ENCODE measurements at regions not wholly inside any gene's neighbourhood (a gene's known extent, or its start where the extent isn't known, plus 50 kb on each side); places are given as distances from the start of the nearest gene placed in this dataset.

DNA sequence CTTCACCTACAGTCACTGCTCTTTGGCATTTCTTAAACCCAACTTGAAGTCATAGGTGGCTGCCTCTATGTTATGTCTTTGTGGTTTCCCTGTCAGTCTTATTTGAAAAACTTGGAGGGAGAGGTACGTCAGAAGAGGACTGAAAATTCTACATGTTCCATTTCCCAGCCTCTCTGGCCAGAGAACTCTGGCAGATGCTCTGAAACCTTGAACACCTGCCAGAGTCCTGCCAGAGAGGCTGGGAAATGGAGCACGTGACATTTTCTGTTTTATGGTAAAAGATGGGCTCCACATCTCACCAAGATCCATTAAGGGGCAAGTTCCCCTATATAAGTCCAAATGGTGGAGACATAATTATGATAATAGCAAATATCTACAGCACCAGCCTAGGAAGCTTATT lies 99.5 kb downstream of the MAFB start:
- no peak for DNase-seq (ENCODE audit: low read depth)

DNA sequence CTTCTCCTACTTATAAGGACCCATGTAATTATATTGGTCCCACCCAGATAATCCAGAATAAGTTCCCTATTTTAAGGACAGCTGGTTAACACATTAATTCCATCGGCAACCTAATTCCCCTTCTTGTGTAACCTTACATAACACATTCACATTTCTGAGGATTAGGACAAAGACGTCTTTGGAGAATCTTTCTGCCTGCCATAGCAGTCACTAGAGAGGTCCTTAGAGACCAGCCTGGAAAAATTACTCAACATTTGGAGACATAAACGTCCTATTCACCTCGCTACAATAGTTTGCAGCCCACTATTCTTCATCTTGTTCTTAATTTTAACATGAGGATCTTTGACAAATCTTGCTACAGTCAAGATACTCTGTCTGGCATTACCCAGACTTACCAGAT lies 100.1 kb downstream of the MAFB start:
- no peak for DNase-seq (ENCODE audit: low read depth)

DNA sequence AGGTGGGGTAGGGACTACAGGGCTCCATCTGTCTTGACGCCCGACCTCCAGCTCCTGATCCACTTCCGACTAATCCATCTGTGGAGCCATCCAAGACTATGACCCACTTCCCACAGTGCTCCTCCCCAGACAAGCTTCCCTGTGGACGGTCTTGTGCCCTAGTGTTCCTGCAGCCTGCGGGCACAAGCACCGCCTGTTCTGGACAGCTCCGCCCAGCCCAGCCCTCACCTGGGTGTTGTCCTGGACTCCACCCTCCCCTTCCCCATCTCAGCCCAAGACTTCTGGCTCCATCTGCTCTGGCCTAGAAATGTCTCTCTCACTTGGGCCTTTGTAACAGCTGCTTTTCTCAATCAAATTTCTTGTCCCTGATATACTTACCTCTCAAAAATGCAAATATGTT lies 102.0 kb downstream of the MAFB start:
- DNase-seq (ENCODE audit: low read depth) = no peak

DNA sequence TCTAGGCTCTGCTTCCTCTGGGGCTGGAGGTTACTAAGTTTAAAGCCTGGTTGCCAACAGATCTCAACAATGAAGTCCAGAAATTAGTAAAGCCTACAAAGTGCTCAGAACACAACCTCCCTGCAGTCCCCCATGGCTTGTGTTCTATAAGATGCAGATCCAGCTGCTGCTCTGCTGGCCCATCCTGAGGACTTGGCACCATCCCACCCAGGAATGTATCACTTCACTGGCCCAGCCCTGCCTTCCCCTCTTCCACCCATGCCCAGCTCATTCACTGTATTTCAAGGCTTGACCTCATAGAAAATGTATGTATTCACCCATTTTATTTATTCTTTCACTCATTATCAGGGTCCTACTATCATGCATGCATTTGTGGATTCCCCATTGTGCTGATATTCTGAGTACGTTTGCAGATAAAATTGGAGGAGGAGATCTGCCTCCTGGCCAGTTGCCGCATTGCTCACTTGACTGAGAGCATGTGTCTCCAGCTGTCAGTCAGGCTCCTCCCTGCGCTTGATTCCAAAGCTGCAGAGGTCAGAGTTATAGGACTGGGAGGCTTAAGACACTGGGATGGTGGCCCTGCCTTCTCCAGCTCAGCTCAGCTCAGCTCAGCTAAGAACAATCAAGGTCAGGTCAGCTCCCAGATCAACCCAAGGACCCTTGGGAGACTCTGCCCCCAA lies 104.8 kb downstream of the MAFB start:
- DNase-seq (ENCODE audit: low read depth) = no peak

DNA sequence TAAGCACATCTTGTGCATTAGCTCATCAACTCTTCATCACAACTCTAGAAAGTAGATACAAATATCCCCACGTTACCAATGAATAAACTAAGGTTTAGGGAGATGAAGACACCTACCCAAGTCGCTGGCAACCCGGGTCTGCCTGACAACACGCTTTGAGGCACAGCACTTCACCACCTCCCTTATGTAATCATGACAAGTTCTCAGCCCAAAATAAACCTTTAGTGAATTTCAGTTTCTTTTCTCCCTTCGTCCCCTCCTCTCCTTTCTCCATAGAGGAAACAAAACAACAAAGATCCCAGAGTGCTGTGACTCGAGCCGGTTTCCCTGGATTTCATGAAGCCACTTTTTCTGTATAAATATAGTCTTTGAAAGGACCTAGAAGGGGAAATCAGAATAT lies 105.4 kb downstream of the MAFB start:
- DNase-seq (ENCODE audit: low read depth) = no peak

DNA sequence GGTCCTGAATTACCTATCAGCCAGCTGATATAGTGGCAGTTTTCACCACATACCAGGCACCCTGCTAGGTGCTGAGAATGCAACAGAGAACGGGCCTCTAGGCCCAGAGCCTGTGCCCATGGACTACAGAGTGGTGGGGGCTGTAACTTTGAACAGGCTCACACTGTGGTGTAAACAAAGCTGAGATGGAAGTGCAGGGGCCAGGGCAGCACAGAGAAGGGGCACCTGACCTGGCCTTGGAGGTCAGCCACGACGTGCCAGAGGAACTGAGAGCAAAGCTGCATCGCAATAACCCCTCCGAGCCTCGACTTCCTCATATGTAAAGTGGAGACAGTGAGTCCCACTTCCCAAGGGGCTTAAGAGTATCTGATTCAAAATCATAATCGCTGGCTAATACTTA lies 105.8 kb downstream of the MAFB start:
- no peak for DNase-seq (ENCODE audit: low read depth)

DNA sequence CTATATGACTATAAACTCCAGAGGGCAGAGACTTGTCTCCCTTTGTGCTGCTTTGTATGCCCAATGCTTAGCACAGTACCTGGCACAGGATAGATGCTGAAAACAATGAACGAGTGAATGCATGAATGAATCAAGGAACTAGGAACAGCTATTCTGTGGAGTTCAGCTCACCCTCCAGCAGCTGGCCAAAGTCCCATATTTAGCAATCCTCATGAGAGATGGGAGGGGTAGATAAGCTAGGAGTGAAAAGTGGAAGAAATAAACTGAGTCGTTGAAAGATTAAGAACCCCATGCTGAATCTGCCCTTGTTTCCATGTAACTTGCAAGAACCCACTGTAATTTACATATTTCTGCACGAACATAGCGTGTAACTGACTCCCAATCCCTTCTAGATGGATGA lies 106.5 kb downstream of the MAFB start:
- DNase-seq (ENCODE audit: low read depth) = no peak

DNA sequence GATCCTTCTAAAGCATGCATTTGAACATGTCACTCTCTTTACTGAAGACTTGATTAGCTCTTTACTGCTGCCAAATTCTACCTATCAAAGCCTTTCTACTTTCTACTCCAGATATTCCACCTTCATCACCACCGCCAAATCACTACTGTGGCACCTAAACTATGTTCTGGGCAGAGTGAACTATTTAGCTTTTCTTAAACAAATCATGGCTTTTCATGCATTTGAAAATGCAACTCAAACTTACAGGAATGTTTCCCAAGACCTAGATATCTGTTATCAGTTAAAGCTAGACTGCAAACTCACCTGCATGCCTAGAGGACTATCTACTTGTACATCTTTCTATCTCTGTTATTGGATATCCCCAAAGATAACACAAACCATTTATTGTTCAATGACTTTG lies 109.3 kb downstream of the MAFB start:
- no peak for DNase-seq (ENCODE audit: low read depth)

DNA sequence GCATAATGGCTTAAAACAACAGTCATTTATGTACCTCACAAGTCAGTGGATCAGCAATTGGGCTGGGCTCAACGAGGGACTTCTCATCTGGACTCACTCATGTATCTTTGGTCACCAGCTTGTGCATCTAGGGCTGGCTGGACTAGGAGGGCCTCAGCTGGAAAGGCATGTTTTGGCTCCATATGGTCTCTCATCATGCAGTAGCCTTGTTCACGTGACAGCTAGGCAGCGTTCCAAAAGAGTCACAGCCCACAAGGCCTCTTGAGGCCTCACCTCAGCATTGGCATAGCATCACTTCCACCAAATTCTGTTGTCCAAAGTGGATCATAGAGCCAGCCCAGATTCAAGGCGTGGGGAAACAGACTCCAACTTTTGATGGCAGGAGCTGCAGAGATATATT lies 110.1 kb downstream of the MAFB start:
- DNase-seq (ENCODE audit: low read depth) = no peak

DNA sequence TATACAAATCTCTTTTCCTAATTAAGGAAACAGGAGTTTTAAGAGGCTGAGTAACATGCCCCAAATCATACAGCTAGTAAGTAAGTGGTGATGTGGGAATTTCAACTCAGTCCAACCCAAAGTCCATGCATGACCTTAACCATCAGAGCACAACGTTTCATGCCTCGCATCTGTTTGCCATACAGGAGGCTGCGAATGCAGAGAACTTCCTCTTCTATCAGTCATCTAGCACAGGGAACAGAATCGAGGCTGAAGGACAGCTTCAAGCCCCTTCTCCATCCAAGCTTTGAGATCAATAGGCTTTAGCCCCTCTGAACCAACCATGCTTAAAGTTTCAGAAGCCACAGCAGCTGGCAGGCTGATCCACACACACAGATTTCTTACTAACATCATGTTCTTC lies 113.2 kb downstream of the MAFB start:
- no peak for DNase-seq (ENCODE audit: low read depth)

DNA sequence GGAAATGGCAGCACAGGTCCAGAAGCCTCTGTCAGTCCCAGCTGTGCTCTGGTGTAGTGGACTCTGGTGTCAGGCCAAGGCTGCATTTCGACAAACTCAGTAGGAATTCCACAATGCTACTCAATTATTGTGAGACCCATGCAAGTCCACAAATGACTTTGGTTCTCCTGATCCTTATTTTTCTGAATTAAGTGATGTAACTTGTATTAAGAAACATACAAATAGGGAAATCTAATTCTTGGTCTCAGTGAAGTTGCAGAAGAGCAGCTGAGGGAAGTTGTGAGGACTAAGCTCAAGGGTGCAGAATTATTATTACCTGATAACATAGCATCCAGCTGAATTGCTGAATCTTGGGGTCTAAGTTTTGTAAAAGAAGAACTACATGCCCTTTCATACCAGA lies 116.8 kb downstream of the MAFB start:
- no peak for DNase-seq (ENCODE audit: low read depth)

DNA sequence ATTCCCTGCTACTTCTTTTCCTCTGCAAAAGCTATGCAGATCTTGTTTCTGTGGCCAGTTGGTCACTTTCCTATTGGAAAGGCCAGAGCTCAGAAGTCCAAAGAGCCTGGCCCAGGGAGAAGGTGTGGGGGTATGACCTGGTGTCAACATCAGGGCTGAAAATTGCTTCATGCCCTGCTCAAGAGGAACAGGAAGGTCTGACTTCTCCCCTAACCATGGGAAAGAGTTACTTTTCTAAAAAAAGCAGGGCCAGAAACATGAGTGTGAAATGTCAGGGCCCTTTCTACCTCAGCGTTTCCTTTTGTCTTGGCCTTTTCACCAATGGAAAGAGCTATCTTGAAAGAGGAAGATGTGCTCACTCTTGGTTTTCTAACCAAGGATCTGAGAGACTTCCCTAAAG lies 117.4 kb downstream of the MAFB start:
- DNase-seq (ENCODE audit: low read depth) = no peak

DNA sequence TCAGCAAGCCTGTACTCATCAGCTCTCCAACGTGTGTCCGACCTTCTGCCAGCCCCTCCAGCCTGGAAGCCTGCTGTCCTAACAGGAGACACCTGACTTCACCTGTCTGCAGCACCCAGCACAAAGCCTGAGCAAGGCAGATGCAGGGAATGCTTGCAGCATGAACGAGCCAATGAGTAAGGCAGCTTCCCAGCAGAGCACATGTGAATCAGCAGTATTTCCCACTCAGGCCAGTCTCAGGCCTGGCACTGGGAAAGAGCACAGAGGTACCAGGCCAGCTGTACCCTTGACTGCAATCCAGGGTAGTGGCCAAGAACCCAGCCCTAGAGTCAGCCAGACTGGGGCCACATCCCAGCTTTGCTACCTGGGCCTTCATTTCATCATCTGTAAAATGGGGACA lies 120.8 kb downstream of the MAFB start:
- DNase-seq (ENCODE audit: low read depth) = no peak

DNA sequence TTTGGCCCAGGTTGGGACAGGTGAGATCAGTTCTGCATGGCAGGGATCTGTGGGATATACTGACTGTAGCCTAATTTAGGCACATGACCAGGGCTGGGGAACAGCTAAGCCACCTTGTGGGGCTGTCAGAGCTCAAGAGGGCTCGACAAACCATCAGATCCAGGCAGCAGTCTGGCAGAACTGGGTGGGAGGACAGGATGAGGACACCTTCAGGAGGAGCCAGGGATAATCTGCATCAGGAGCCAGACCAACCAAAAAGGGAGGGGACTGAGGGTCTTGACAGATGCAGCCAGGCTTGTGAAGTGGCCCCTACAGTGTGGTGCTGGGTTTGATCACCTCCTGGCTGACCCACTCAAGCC lies 123.4 kb downstream of the MAFB start:
- DNase-seq (ENCODE audit: low read depth) = no peak

DNA sequence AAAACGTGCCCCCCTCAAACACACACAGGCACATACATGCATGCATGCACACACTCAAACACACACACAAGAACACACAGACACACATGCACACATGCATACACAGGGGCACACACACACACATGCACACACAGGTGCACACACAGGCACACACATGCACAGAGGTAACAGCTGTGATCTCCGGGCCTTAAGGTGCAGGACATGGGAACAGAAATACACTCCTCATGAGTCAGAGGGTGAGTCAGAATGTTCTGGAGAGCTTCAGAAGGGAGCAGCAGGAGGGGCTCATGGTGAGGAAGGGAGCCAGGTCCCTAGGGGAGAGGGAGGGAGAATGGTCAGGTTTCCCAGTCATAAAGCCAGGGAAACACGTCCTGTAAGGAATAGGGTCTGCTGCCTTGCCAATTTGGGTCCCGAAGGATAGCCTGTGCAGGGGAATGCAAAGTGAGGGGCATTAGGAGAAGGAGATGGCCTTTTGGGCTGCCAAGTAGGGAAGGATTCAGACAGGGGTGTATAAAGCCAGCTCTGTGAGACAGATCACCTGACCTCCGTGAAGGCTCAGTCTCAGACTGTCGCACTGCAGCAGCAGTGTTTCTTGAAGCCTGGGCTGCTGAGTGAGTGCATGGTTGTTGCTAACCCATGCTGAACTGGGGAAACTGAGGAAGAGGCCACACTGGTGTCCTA lies 123.9 kb downstream of the MAFB start:
- peak; percentile 29 for DNase-seq (ENCODE audit: low read depth)

DNA sequence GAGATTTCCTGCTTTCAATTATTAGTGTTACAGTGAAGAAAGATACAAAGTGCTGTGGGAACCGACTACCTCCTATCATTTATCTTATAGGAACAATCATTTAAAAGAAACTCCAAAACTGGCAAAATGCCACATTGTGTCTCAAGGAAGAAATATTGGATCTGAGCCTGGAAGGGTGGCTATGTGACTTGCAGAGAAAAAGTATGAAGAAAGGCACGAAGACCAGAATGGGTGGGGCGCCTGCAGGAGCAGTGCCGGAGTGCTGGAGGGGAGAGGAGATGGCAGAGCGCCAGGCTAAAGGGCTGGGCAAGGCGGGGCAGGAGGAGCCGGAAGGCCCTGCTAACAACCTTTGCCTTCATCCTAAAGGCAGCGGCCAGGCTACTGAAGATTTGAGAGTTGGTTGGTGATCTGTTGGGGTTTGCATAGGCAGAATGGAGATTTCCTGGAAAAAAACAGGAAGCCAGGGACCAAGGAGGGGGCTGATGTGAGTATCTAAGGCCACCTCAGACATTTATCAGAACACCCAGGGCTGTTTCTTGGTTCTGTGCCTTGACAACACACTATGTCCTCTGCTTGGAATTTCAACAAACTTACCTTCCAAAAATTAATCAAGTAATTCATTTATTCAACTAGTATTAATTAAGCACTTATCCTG lies 125.6 kb downstream of the MAFB start:
- DNase-seq (ENCODE audit: low read depth) = no peak

DNA sequence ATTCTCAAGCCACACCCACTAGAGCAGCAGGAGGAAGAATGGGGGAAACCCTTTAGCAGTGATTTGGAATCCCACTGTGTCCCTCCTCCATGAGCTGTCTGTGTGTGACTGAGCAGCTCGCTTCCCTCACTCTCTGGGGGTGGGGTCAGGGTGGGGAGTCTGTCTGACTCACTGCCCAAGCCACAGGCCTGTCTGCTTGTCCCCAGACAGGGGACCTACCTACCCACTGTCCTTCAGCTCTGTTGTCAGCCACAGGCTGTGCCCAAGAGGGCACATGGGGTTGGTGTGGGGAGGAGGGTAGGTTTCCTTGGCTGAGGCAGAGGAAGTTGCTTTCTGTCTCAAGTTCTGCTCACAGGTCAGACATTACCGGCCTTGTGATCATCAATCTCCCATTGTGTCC lies 127.0 kb downstream of the MAFB start:
- no peak for DNase-seq (ENCODE audit: low read depth)

DNA sequence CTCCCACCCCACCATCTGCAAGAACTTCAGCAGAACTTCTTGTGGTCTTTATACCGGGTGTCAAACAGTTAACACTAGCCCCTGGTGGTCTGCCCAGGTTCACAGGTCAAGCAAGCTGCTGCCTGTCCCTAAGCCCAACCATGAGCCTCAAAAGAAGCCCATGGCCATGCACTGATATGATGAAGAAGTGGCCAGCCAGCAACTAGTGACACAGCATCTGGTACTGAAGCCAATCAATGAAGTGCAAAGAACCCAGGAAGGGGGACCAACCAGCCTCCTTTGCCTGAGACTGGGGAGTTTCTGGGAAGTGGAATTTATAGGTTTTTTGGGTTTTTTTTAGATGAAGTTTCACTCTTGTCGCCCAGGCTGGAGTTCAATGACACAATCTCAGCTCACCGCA lies 127.8 kb downstream of the MAFB start:
- DNase-seq (ENCODE audit: low read depth) = no peak

DNA sequence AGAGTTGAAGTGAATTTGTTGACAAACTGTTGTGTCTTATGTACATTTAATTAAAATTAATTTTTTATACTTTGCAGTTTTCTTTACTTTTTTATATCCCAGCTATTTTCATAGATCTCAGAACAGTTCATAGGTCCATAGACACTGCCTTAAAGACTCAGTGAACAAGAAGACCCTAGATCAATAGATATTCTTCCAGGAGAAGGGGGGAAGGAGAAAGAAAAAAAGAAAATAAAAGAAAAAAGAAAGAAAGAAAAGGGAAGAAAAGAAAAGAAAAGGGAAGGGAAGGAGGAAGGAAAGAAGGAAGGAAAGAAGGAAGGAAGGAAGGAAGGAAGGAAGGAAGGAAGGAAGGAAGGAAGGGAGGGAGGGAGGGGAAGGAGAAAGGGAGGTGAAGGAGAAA lies 130.8 kb downstream of the MAFB start:
- DNase-seq (ENCODE audit: low read depth) = no peak

DNA sequence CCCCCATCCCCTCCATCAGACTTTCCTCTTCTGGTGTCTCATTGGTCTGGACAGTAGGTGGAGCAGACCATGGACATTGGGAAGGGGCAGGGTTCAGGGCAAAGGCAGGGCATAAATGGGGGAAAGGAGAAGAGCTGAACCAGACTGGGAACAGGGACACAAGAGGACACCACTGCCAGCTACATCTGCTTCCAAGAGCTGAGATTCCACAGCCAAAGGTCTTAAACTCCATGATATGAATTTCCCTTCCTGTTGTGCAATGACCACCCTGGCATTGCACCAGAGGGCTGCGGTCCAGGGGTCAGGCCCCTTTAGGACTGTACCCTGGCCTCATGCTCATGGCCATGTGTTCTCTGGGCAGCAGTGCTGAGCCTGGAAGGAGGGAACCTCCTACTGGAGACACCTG lies 137.9 kb downstream of the MAFB start:
- DNase-seq (ENCODE audit: low read depth) = no peak

DNA sequence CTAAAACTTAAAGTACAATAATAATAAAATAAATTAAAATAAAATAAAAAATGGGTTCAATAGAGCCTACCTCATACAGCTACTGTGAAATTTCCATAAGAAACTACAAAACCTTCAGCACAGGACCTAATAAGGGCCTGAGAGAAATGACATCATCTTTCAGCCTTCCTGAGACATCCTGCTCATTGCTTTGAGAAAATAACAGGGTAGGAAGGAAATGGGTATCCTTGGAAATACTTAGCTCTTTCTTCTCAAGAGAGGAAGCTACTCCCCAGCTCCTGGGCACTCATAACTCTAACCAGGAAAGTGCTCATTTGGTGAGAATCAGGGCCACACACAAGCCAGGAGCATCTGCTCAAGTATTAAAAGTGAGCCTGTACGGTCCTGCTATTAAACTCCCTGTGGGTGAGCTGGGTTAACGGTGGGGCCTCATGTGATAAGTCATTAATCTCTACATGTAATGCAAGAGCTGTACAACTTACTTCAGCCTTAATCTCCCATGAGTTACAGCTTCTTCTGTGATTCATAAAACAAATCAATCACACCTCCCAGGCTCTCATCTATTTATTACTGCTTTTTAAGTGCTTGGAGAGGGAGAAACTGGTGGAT lies 141.4 kb downstream of the MAFB start:
- no peak for DNase-seq (ENCODE audit: low read depth)

DNA sequence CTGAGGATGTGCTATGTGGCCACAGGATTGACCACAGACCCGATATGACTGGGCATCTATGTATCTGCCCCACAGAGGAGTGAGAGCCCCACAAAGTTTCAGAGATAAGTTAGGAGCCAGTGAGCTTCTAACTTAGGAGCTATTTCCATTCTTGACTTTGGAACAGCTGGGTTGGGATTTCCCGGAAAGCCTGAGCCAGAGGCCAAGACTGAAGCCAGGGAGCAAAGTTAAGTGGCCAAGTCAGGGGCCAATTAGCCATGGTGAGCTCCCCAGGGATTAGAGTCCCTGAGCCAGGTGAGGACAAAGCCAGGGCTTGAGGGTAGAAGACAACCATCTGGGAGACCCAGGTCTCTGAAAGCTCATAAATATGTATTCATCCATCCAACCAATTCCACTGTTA lies 143.6 kb downstream of the MAFB start:
- no peak for DNase-seq (ENCODE audit: low read depth)

DNA sequence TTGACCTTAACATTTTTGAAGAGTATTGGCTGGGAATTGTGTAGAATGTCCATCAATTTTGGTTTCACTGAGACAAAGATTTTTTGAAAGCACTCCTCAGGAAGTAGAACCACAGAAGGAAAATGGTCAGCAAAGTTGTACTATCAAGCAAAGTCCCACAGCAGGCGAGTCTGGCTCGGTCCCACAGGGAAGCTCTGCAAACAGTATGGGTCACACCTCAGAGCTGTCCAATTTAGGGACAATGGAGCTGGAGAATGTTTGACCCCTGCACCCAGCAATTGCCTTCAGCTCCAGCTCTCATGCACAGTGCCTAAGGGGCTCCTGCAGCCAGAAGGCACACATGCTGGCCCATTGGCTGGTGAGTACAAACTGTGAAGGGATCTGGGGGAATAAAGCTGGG lies 147.0 kb downstream of the MAFB start:
- DNase-seq (ENCODE audit: low read depth) = no peak

Measured in GM04504 (cell line).